K562 (cell line): ENCODE measurements at regions not wholly inside any gene's neighbourhood (a gene's known extent, or its start where the extent isn't known, plus 50 kb on each side); places are given as distances from the start of the nearest gene placed in this dataset.

ENCODE experiments used
- ARID2 ChIP-seq: fragments of 450-650 bp; IDR thresholded peaks from 2 replicates; pipeline ENCODE4 v1.6.1; 2017; ENCODE audit warnings: antibody characterized with exemption, mild to moderate bottlenecking
- BRCA1 ChIP-seq, 2 experiments: fragments of 450-650 bp in 1 of 2; sonication (generic) in 1 of 2; formaldehyde crosslinking in 1 of 2; IDR thresholded peaks; 2 replicates each; pipeline versions ENCODE4 v1.5.0 to v1.6.1; 2017 to 2020; ENCODE audit warnings: mild to moderate bottlenecking in 1 of 2, missing genetic modification reagents in 1 of 2
- CBFA2T2 ChIP-seq: fragments of 450-650 bp; conservative IDR thresholded peaks from 2 replicates; pipeline ENCODE4 v1.6.1; 2017; ENCODE audit warnings: mild to moderate bottlenecking
- ELF1 ChIP-seq: fragments of 200-800 bp; sonication (Bioruptor generic); IDR thresholded peaks from 2 replicates; pipeline ENCODE4 v1.6.1; 2016; ENCODE audit warnings: missing genetic modification characterization, missing compliant biosample characterization
- HMG20A ChIP-seq: fragments of 450-650 bp; formaldehyde crosslinking; conservative IDR thresholded peaks from 2 replicates; pipeline ENCODE4 v1.4.0; 2020; ENCODE audit warnings: mild to moderate bottlenecking, mixed read lengths
- KHSRP ChIP-seq: fragments of 450-650 bp; IDR thresholded peaks from 2 replicates; pipeline ENCODE4 v1.6.1; 2017
- NFYB ChIP-seq: IDR thresholded peaks from 2 replicates; pipeline ENCODE4 v1.6.1; 2011; ENCODE audit warnings: mild to moderate bottlenecking, moderate library complexity; ENCODE audit not compliant: insufficient read length; ENCODE audit errors: extremely low read depth
- RAD21 ChIP-seq, 2 experiments: fragments of 250-450 bp in 1 of 2; fragments of 450-650 bp in 1 of 2; sonication (Bioruptor Pico) in 1 of 2; formaldehyde crosslinking in 1 of 2; IDR thresholded peaks in 1 of 2; conservative IDR thresholded peaks in 1 of 2; 2 replicates each; pipeline versions ENCODE4 v1.4.0 to v1.8.0; 2020 to 2022; ENCODE audit warnings: mild to moderate bottlenecking in 2 of 2, moderate library complexity in 1 of 2
- REST ChIP-seq, 2 experiments: fragments of 450-650 bp; formaldehyde crosslinking in 1 of 2; IDR thresholded peaks; 2 replicates each; pipeline versions ENCODE4 v1.4.0 to v1.6.1; 2014 to 2020; ENCODE audit warnings: mild to moderate bottlenecking in 2 of 2, borderline replicate concordance in 1 of 2, low read depth in 1 of 2
- SMC3 ChIP-seq: conservative IDR thresholded peaks from 2 replicates; pipeline ENCODE4 v1.6.1; 2011; ENCODE audit warnings: low read depth, low read length, improper control_type of control experiment; ENCODE audit not compliant: insufficient read depth
- STAT5A ChIP-seq: IDR thresholded peaks from 2 replicates; pipeline ENCODE4 v1.6.1; 2012; ENCODE audit warnings: low read length, inconsistent platforms, borderline replicate concordance
- ZNF253 ChIP-seq: fragments of 250-450 bp; sonication (Bioruptor Pico); conservative IDR thresholded peaks from 2 replicates; pipeline ENCODE4 v1.6.1; 2021; ENCODE audit warnings: mild to moderate bottlenecking
- ZNF431 ChIP-seq: sonication (generic); formaldehyde crosslinking; IDR thresholded peaks from 2 replicates; pipeline ENCODE4 v1.8.0; 2022; ENCODE audit warnings: mild to moderate bottlenecking, missing genetic modification reagents
- ZNF57 ChIP-seq: fragments of 450-650 bp; formaldehyde crosslinking; IDR thresholded peaks from 2 replicates; pipeline ENCODE4 v1.4.0; 2020; ENCODE audit warnings: mild to moderate bottlenecking, moderate library complexity
- TF ChIP-seq, protein P1 (sequence below): fragments of 450-650 bp; formaldehyde crosslinking; IDR thresholded peaks from 2 replicates; pipeline ENCODE4 v1.4.0; 2020; ENCODE audit warnings: mild to moderate bottlenecking, moderate library complexity
- TF ChIP-seq, protein P2 (sequence below): fragments of 450-650 bp; IDR thresholded peaks from one replicate; pipeline ENCODE4 v1.6.1; 2018; ENCODE audit warnings: mild to moderate bottlenecking, moderate library complexity; ENCODE audit not compliant: partially characterized antibody

DNA sequence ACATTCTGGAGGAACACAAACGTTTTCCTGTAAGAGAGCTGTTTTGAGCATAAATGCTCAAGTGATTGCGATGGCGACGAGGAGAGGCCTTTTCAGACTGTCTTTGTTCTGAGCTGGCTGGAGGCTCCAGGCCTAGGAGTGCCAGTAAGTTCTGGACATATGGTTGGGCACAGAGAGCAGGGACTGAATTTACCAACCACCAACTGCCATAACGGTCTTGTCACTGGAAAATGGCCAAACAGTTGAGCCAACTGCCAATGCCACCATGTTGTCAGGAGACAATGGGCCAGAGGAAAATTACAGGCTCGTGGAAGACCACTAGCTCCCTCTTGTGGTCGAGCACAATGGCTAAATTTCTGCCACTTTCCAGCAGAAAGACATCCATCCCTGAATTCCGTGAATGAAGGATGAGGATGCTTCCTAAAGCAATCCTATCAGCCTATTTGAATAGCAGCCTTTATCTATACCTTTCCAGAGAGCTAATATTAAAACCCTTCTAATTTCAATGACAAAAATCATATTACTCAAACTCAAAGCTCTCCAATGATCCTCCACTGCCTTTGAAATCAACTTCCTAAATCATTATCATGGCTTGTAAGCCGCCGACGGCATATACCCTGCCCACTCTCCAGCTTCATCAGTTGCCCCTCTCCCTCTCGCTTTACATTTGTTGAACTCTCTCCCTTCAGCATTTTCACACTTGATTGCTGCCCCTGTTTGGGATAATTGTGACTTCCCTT, 66.9 kb upstream of the GLIS3 start (continued):
- TF ChIP-seq RAD21 (CRISPR knock-in tag; conservative IDR thresholded peaks at IDR 0.05 in 1 of 2, IDR thresholded peaks at IDR 0.05 in 1 of 2): peak; percentile 45 to 66; a peak in 3 of 4 replicates
- TF ChIP-seq SMC3: peak; percentile 46
- TF ChIP-seq CBFA2T2: no peak
- TF ChIP-seq NFYB: no peak
- no peak for TF ChIP-seq BRCA1 (IDR thresholded peaks at IDR 0.05)
- TF ChIP-seq BRCA1 (CRISPR knock-in tag; IDR thresholded peaks at IDR 0.05): no peak
- TF ChIP-seq HMG20A (CRISPR knock-in tag): no peak
- TF ChIP-seq ARID2: no peak
- no peak for TF ChIP-seq ZNF431 (CRISPR knock-in tag)
- TF ChIP-seq, protein P1, sequence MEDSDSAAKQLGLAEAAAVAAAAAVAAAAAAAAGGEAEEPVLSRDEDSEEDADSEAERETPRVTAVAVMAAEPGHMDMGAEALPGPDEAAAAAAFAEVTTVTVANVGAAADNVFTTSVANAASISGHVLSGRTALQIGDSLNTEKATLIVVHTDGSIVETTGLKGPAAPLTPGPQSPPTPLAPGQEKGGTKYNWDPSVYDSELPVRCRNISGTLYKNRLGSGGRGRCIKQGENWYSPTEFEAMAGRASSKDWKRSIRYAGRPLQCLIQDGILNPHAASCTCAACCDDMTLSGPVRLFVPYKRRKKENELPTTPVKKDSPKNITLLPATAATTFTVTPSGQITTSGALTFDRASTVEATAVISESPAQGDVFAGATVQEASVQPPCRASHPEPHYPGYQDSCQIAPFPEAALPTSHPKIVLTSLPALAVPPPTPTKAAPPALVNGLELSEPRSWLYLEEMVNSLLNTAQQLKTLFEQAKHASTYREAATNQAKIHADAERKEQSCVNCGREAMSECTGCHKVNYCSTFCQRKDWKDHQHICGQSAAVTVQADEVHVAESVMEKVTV (CRISPR knock-in tag): 0 out of 2 replicates have a peak, but pooled peaks have one; percentile 22
- no peak for TF ChIP-seq ELF1 (tag)
- no peak for TF ChIP-seq STAT5A
- peak; percentile 34; the same call in 1 of the 2 replicates for TF ChIP-seq REST (IDR thresholded peaks at IDR 0.05; ENCODE audit: borderline replicate concordance)
- no peak for TF ChIP-seq REST (CRISPR knock-in tag; IDR thresholded peaks at IDR 0.05; ENCODE audit: low read depth)
- TF ChIP-seq ZNF57 (CRISPR knock-in tag): no peak
- no peak for TF ChIP-seq ZNF253 (CRISPR knock-in tag)
- no peak for TF ChIP-seq KHSRP
- TF ChIP-seq, protein P2, sequence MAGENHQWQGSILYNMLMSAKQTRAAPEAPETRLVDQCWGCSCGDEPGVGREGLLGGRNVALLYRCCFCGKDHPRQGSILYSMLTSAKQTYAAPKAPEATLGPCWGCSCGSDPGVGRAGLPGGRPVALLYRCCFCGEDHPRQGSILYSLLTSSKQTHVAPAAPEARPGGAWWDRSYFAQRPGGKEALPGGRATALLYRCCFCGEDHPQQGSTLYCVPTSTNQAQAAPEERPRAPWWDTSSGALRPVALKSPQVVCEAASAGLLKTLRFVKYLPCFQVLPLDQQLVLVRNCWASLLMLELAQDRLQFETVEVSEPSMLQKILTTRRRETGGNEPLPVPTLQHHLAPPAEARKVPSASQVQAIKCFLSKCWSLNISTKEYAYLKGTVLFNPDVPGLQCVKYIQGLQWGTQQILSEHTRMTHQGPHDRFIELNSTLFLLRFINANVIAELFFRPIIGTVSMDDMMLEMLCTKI: no peak
